ENCODE measurements at regions not wholly inside any gene's neighbourhood (a gene's known extent, or its start where the extent isn't known, plus 50 kb on each side); places are given as distances from the start of the nearest gene placed in this dataset.

- Mint-ChIP-seq H3K9me3 (no peaks in the 10 kb centered on the region), H3K4me3 (no peak overlapping the region)
- no peaks in the 10 kb centered on the region for H3K36me3 ChIP-seq
Observed at GRCh38 chr12:61367281-61367785, 892.9 kb upstream of the USP15 start.

GRCh38 chr12:61369241-61369910, 890.8 kb upstream of the USP15 start:
- Histone ChIP-seq H2AFZ (replicated peaks) (no peak overlapping the region), H3K79me2 (ENCODE audit: low read depth) (no peaks in the 10 kb centered on the region), H3F3A (ENCODE audit: low read depth) (no peaks in the 10 kb centered on the region), H3K9ac (no peak overlapping the region), H3K4me2 (no peak overlapping the region), H3K9me3 (ENCODE audit: low read depth) (no peaks in the 10 kb centered on the region), H3K4me3 (no peak overlapping the region), H3K27me3 (no peaks in the 10 kb centered on the region), H3K36me3 (no peaks in the 10 kb centered on the region), H3K27ac (no peak overlapping the region), H4K20me1 (ENCODE audit: low read depth) (no peaks in the 10 kb centered on the region), H3K4me1 (no peaks in the 10 kb centered on the region)
- TF ChIP-seq CTCF (IDR thresholded peaks at IDR 0.05), result no peak
- no peak for TF ChIP-seq EZH2phosphoT487 (IDR thresholded peaks at IDR 0.05)
- TF ChIP-seq EZH2 (IDR thresholded peaks at IDR 0.05), result no peak
- Mint-ChIP-seq H3K4me1 (no peaks in the 10 kb centered on the region), H3K4me3 (no peak overlapping the region), H3K27me3 (ENCODE audit: insufficient read depth, low read depth) (no peaks in the 10 kb centered on the region), H3K36me3 (no peaks in the 10 kb centered on the region), H3K9me3 (no peaks in the 10 kb centered on the region), H3K27ac (no peak overlapping the region)
- no peak for DNase-seq (ENCODE audit: low spot score)

More at GRCh38 chr12:61367281-61367785, 892.9 kb upstream of the USP15 start:
- H3K9ac ChIP-seq, result no peak overlapping the region
- Mint-ChIP-seq H3K36me3 (no peaks in the 10 kb centered on the region), H3K4me1 (no peaks in the 10 kb centered on the region), H3K27ac (no peak overlapping the region), H3K27me3 (ENCODE audit: insufficient read depth, low read depth) (no peaks in the 10 kb centered on the region)
- TF ChIP-seq CTCF (IDR thresholded peaks at IDR 0.05) (peak; percentile 19), EZH2 (IDR thresholded peaks at IDR 0.05) (no peak)
- H2AFZ ChIP-seq (replicated peaks), result no peak overlapping the region
- no peak overlapping the region for H3K4me2 ChIP-seq
- H3K4me1 ChIP-seq, result no peaks in the 10 kb centered on the region
- H3F3A ChIP-seq (ENCODE audit: low read depth), result no peaks in the 10 kb centered on the region
- H3K9me3 ChIP-seq (ENCODE audit: low read depth), result no peaks in the 10 kb centered on the region
- H3K27me3 ChIP-seq, result no peaks in the 10 kb centered on the region
- H3K4me3 ChIP-seq, result no peak overlapping the region
- no peak overlapping the region for H3K27ac ChIP-seq
- H3K79me2 ChIP-seq (ENCODE audit: low read depth), result no peaks in the 10 kb centered on the region
- no peaks in the 10 kb centered on the region for H4K20me1 ChIP-seq (ENCODE audit: low read depth)
- DNase-seq (ENCODE audit: low spot score), result no peak

- Histone ChIP-seq H3K4me3 (no peak overlapping the region), H3K27ac (no peak overlapping the region), H3K4me1 (no peaks in the 10 kb centered on the region), H2AFZ (replicated peaks) (peak overlapping the region; percentile 38), H3F3A (ENCODE audit: low read depth) (no peaks in the 10 kb centered on the region), H3K9me3 (ENCODE audit: low read depth) (no peaks in the 10 kb centered on the region), H3K27me3 (no peaks in the 10 kb centered on the region), H4K20me1 (ENCODE audit: low read depth) (no peaks in the 10 kb centered on the region), H3K36me3 (no peaks in the 10 kb centered on the region), H3K9ac (no peak overlapping the region), H3K4me2 (no peak overlapping the region), H3K79me2 (ENCODE audit: low read depth) (no peaks in the 10 kb centered on the region)
- Mint-ChIP-seq H3K27me3 (ENCODE audit: insufficient read depth, low read depth) (no peaks in the 10 kb centered on the region), H3K36me3 (no peaks in the 10 kb centered on the region), H3K4me1 (no peaks in the 10 kb centered on the region), H3K27ac (no peak overlapping the region), H3K9me3 (peaks cover 10% of the 10 kb centered on the region), H3K4me3 (no peak overlapping the region)
- no peak for DNase-seq (ENCODE audit: low spot score)
- TF ChIP-seq EZH2 (IDR thresholded peaks at IDR 0.05) (no peak), CTCF (IDR thresholded peaks at IDR 0.05) (no peak), EZH2phosphoT487 (IDR thresholded peaks at IDR 0.05) (no peak)
Observed at GRCh38 chr12:61384511-61384910, 875.7 kb upstream of the USP15 start.
